K562 (cell line): ENCODE measurements at regions not wholly inside any gene's neighbourhood (a gene's known extent, or its start where the extent isn't known, plus 50 kb on each side); places are given as distances from the start of the nearest gene placed in this dataset.

Source experiments
- ARID2 ChIP-seq: fragments of 450-650 bp; IDR thresholded peaks from 2 replicates; pipeline ENCODE4 v1.6.1; 2017; ENCODE audit warnings: antibody characterized with exemption, mild to moderate bottlenecking
- BRCA1 ChIP-seq, 2 experiments: fragments of 450-650 bp in 1 of 2; sonication (generic) in 1 of 2; formaldehyde crosslinking in 1 of 2; IDR thresholded peaks; 2 replicates each; pipeline versions ENCODE4 v1.5.0 to v1.6.1; 2017 to 2020; ENCODE audit warnings: mild to moderate bottlenecking in 1 of 2, missing genetic modification reagents in 1 of 2
- EHMT2 ChIP-seq: fragments of 450-650 bp; IDR thresholded peaks from 2 replicates; pipeline ENCODE4 v1.6.1; 2018; ENCODE audit warnings: antibody characterized with exemption
- EZH2 ChIP-seq: IDR thresholded peaks from 2 replicates; pipeline ENCODE4 v1.6.1; 2012; ENCODE audit warnings: low read depth, mild to moderate bottlenecking, inconsistent platforms, low read length, borderline replicate concordance
- FIP1L1 ChIP-seq: fragments of 200-400 bp; formaldehyde crosslinking; IDR thresholded peaks from 2 replicates; pipeline ENCODE4 v1.6.1; 2018; ENCODE audit warnings: mild to moderate bottlenecking, low read depth, low read length; ENCODE audit not compliant: poor library complexity, severe bottlenecking
- PTBP1 ChIP-seq: fragments of 200-400 bp; formaldehyde crosslinking; IDR thresholded peaks from 2 replicates; pipeline ENCODE4 v1.6.1; 2017; ENCODE audit warnings: low read depth, low read length
- RNF2 ChIP-seq: sonication (generic); IDR thresholded peaks from 2 replicates; pipeline ENCODE4 v1.6.1; 2016
- TCF7L2 ChIP-seq: fragments of 150-350 bp; IDR thresholded peaks from 2 replicates; pipeline ENCODE4 v1.6.1; 2016; ENCODE audit warnings: low read depth, mild to moderate bottlenecking, low read length, moderate library complexity
- ZFP30 ChIP-seq: fragments of 250-450 bp; sonication (Bioruptor Pico); IDR thresholded peaks from 2 replicates; pipeline ENCODE4 v1.8.0; 2022; ENCODE audit warnings: moderate library complexity, mild to moderate bottlenecking, inconsistent platforms, borderline replicate concordance
- ZNF134 ChIP-seq: fragments of 250-450 bp; sonication (Bioruptor Pico); conservative IDR thresholded peaks from 2 replicates; pipeline ENCODE4 v1.4.0; 2020
- TF ChIP-seq, protein P1 (sequence below): sonication (generic); formaldehyde crosslinking; IDR thresholded peaks from 2 replicates; pipeline ENCODE4 v1.8.1; 2022; ENCODE audit warnings: missing genetic modification reagents
- TF ChIP-seq, protein P2 (sequence below), 3 experiments: IDR thresholded peaks in 2 of 3; conservative IDR thresholded peaks in 1 of 3; 2 replicates each; pipeline ENCODE4 v1.5.1; 2011 to 2012; ENCODE audit warnings: low read length in 3 of 3, mild to moderate bottlenecking in 3 of 3, control low read depth in 2 of 3, improper control_type of control experiment in 1 of 3, inconsistent platforms in 1 of 3, low read depth in 1 of 3, mixed read lengths in 1 of 3, moderate library complexity in 1 of 3; ENCODE audit not compliant: insufficient read depth in 2 of 3

GRCh38 chr1:29859126-29859525 lies 622.8 kb downstream of the PTPRU start:
- TF ChIP-seq EZH2 (no peak), ARID2 (no peak), EHMT2 (no peak), FIP1L1 (no peak), BRCA1 (IDR thresholded peaks at IDR 0.05) (no peak), BRCA1 (CRISPR knock-in tag; IDR thresholded peaks at IDR 0.05) (no peak), TCF7L2 (no peak), ZFP30 (CRISPR knock-in tag) (no peak), ZNF134 (no peak), PTBP1 (no peak), RNF2 (no peak)
- TF ChIP-seq, protein P1, sequence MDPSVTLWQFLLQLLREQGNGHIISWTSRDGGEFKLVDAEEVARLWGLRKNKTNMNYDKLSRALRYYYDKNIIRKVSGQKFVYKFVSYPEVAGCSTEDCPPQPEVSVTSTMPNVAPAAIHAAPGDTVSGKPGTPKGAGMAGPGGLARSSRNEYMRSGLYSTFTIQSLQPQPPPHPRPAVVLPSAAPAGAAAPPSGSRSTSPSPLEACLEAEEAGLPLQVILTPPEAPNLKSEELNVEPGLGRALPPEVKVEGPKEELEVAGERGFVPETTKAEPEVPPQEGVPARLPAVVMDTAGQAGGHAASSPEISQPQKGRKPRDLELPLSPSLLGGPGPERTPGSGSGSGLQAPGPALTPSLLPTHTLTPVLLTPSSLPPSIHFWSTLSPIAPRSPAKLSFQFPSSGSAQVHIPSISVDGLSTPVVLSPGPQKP (CRISPR knock-in tag), result no peak
- TF ChIP-seq, protein P2, sequence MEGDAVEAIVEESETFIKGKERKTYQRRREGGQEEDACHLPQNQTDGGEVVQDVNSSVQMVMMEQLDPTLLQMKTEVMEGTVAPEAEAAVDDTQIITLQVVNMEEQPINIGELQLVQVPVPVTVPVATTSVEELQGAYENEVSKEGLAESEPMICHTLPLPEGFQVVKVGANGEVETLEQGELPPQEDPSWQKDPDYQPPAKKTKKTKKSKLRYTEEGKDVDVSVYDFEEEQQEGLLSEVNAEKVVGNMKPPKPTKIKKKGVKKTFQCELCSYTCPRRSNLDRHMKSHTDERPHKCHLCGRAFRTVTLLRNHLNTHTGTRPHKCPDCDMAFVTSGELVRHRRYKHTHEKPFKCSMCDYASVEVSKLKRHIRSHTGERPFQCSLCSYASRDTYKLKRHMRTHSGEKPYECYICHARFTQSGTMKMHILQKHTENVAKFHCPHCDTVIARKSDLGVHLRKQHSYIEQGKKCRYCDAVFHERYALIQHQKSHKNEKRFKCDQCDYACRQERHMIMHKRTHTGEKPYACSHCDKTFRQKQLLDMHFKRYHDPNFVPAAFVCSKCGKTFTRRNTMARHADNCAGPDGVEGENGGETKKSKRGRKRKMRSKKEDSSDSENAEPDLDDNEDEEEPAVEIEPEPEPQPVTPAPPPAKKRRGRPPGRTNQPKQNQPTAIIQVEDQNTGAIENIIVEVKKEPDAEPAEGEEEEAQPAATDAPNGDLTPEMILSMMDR (IDR thresholded peaks at IDR 0.05 in 2 of 3, conservative IDR thresholded peaks at IDR 0.05 in 1 of 3; ENCODE audit: insufficient read depth in 2 of 3, low read depth in 1 of 3, low read length in 3 of 3), result no peak
